ENCODE measurements at regions not wholly inside any gene's neighbourhood (a gene's known extent, or its start where the extent isn't known, plus 50 kb on each side); places are given as distances from the start of the nearest gene placed in this dataset.

DNA sequence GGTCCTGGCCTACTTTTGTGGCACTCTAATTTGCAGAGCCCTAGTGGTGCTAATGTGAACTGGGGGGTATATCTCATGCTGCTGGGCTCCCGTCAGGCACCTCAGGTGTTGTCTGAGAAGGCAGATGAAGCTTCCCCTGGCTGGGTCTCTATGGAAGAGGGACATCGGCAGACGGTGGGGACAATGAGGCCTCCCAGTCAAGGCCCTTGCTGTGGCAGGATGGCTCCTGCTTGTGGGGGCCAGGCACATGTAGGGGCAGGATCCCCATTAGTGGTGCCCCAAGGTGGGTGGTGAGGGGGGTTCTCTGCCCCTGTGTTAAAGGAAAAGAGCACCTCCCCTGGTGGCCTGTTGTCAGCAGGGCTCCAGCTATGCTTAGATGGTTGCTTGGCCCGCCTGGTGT lies 192.8 kb upstream of the S1PR3 start:
- no peak for DNase-seq

DNA sequence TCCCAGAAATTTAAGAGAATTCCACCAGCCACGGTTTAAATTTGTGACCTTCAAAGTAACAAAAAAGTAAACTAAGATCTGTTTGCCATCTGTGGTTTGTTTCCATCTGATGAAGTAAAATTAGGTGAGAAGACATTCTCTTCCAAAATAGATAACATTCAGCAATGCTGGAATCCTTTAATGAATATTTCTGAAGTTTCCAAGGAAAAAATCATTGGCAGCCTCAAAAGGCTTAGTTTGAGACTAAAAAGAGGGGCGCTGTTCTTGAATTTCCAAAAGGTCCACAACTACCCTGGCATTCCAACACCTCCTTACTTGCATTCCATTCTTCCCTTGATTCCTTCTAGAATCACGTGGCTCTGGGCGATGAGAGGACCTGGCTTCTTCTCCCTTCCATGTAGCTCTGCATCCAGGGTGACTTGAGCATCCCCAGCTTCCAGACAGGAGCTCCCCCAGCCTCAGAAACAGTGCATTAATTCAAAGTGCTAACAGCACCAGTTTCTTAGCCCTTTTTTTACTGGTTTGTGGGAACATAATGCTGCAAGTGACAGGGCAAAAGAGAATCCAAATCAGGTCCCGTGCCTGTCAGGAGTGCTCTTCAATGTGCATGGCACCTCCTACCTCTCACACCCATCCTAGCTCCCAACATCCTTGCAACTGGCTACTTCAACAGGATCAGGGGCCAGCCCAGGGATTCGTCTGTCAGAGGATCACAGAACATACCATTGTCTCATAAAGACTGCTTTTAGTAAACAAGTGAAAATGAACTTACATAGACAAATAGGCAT lies 191.5 kb upstream of the S1PR3 start:
- DNase-seq: no peak

DNA sequence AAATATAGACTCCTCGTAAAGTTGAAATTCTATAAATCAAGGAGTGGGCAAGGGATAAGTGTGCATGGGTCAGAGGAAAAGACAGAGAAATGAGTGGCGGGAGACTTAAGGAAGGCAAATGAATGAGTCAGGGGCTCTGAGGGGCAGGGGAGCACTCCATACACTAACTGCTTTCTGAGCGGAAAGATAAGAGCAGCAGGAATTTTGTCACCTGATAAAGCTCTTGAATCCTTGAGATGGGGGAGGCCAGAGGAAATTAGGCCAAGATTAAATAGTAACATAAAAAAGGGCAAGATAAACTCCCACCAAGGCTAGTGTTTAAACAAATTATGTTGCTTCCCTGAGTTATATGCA lies 191.0 kb upstream of the S1PR3 start:
- no peak for DNase-seq

DNA sequence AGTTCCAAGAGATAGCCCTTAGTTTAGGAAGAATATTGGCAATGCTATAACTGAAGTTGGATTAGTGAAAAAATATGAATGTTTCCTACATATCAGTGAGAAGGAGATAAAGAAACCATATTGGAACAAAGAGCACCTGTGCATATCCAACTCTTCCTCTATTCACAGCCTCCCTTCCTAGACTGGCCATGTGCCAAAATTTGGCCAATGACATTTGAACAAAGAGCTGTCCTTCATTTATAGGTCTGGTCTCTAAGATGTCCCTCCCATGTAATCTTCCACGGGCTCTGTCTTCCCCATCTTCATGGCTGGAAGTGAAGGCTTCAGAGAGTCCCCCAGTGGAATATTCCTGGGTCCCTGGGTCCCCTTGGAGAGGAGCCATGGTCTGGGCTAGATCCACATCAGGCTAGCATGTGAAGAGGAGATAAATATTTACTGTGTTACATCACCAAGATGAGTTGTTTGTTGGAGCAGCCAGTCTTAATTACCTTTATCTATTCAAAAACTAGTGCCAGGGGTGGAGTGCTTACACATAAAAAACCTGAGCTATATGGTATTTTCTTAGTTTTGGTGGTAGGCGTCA lies 190.0 kb upstream of the S1PR3 start:
- DNase-seq: no peak

DNA sequence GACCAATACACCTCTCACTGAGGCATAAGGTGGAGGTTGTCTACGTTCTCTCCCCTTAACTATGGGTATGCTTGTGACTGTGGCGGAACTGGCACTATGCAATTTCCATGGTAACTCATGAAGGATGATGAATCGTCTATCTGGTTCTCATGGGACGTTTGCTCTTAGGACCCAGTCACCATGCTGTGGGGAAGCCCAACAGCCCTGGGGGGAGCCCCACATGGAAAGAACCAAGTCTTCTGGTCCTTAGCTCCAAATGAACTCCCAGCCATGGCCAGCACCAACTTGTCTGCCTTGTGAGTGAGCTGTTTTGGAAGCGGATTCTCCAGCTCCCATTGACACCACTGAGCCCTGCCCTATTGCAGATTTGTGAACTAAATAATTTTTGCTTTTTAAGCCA lies 188.7 kb upstream of the S1PR3 start:
- no peak for DNase-seq

DNA sequence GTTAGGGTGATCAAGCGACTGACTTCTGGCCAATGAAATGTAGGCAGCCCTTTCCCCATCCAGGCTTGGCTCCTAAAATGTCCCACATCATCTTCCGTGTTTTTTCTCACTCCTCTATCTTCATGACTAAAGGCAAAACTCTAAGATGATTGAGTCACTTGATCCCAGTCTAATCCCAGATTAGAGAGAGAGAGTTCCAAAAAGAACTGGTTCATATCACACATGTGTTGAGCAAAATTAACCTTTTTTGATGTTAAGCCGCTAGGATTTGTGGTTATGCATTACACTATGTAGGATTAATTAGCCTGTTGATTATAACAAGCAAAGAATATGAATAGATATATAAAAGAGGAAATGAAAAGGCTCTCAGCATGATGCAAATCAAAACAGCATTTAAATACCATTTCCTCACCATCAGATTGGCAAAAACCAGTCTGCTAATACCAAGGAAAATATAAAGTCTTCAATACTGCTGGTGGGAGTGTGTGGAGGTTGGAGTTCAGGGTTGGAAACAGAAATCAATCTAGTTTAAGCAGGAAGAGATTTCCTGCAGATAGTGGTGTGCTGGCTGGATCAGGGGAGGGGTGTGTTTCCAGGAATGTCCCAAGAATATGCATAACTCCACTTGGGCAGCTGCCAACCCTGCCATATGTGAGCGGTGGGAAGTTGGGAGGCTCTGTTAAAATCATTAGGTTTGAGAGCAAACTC lies 187.6 kb upstream of the S1PR3 start:
- no peak for DNase-seq

DNA sequence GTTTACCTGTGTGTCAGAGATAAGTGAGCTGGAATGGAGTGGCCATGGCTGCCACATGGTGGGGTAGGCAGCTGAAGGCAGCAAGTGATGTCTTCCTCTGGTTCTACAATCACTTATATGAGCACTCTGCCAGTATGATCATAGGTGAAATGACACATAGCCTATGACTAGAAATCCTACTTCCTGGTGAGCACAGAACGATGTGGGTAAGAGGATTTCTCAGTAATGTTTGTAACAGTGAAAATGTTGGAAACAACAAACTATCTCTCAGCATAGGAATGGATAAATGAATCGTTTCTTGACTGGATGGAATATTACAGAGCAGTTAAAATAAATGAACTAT lies 187.0 kb upstream of the S1PR3 start:
- DNase-seq: no peak

DNA sequence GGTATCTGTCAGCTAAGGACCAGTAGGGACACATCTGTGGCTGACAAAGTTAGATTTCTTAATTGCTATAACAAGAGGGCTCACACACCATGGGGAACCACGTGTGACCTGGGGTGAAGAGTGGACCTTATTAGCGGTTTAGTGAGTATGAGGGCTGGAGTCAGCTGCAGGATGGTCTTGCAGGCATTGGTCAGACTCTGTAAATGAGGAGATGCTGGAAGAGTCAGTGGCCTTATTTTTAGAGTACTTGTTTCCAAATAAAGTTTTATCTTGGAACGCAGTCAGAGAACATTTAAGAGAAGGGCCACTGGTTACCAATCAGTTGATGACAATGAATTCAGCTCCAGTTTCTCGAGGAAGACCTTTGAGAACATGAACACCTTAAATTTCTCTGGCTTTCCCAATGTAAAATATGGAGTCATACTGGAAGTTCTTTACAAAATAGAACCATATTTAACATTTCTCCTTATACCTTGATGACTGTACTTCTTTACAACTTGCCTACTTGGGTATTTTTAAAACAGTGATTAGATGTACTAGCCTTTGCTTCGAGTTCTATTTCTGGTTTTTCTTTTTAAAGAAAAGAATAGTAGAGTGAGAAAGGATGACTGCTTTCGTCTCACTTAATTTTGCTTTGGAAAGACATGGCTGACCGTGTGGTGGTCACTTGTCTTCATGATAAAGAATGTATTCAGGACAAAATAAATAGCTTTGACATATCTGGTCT lies 185.9 kb upstream of the S1PR3 start:
- no peak for DNase-seq

DNA sequence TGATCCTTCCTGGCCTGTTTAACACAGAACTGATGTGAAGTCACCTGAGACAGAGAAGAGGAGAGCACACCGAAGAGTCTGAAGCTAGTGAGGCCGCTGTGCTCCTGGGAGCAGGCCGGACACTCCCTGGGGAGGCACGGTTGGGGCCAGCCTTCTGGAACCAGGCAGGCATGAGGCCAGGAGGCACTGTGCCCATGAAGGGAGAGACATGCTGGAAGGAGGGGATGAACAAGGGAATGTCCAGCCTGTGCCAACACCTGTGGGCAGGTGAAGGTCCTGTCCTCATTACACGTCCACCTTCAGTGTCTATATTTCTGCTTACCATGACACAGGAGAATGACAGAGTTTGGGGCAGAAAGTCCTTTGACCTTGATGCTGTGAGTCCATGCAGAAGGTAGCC lies 183.8 kb upstream of the S1PR3 start:
- DNase-seq: no peak

DNA sequence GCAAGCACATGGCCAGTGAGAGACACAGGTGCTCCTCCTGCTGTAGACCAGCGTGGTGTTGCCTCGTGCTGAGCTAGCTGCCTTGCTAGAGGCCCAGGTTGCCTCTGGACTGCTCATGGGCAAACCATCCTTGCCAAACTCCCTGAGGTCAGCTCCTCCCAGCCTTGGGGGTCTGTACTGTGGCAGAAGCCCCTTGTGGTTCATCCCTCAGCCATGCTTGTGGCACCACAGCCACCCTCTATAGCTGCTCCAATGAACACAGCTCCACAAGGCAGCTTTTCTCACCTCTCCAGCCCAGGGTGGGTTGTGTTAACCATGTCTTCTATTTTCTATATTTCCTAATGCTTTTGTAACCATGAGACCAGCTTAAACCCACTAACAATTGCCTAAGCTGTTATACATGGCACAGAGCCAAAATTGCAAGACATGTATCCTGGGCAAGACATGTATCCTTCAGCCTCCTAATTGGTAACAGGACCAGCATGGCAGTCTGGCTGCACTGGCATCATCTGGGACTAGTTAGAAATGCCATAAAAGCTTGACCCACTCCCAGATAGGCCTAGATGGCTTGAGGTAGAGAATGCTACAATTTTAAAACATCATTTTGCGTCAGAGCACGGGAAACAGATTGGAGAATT lies 183.1 kb upstream of the S1PR3 start:
- no peak for DNase-seq

DNA sequence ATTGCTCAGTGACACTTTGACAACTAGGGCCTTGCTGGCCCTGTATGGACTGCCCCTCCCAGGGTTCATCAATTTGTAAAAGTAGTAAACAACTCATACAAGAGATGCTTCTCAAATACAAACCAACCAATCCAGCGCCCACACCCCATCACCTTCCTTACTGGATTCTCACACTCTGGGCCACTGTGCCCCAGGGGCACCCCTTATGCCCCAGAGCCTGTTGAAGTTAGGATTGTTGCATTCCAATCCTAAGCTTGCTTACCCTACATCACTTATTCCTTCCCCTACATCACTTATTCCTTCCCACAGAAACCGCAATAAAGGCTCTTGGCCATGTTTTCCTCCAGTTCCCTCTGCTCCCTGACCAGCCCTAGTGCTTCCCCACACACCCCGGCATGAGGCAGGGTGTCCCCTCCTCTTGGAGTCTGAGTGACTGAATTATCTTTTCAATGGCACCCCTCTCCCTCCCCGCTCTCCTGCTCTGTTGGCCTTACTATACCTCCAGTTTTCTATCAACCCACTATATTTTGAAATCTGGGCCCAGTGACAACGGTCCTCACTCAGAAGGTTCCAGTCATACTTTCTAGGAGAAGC lies 182.4 kb upstream of the S1PR3 start:
- DNase-seq: no peak

DNA sequence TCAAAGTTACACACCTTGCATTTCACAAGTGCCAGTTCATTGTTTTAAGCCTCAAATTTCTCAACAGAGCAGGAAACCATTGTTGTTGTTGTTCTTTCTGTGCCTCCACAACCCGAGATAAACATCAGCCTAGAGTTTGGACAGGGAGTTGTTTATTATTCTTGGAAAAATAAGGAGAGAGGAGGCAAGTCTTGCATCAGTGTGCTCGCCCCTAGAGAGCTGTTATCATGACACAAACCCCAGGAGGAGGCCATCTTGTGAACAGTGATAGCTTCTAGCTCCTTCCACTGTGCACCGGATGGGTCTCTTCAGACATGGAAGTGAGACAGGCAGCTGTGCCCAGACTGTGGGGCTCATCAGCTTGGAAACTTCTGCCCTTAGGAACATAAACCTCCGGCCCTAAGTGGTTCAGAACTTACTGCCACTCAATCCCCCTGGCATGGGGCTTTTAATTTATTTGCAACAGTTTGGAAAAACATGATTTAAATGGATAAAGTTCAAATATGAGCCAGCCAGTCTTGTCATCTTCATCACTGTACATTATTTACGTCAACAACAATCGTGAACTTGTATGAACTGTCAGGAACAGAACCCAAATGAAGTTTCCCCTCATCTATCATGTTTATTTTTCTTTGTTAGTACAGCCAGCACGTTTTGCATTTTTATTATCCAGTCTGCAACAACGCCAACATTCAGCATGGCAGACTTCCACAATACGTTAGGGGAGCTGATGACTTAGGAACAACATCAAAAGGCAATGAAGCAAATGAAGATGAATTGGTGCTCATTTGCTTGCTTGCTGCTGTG lies 181.7 kb upstream of the S1PR3 start:
- no peak for DNase-seq

DNA sequence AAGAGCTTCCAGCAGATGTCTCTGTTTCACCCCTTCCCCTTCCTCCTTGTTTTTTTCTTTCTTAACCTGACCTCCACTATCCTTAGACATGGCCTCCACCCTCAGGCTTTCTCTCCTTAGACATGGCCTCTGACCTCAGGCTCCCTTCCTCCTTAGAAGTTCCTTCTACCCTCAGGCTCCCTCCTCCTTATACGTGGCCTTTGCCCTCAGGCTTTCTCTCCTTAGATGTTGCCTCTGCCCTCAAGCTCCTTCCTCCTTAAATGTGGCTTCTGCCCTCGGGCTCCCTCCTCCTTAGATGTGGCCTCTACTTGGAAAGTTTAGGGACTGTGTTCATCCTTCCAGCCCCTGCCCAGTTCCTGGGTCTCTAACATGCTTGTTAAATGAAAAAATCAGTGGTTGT lies 180.4 kb upstream of the S1PR3 start:
- no peak for DNase-seq

DNA sequence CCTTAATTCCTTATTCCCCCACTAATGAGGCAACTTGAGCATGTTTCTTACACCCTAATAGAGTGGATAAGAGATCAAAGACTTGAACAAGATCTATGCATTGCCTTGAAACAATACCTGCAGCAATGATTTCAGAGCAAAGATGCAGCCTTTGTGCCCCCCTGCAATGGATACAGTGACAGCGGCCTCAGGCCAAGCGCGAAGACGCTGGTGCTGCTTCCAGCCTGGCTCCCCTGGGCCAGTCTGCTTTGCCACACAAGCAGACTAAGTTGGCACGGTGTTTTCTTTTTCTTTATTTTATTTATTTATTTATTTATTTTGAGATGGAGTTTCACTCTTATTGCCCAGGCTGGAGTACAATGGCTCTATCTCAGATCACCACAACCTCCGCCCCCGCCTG lies 179.8 kb upstream of the S1PR3 start:
- no peak for DNase-seq

DNA sequence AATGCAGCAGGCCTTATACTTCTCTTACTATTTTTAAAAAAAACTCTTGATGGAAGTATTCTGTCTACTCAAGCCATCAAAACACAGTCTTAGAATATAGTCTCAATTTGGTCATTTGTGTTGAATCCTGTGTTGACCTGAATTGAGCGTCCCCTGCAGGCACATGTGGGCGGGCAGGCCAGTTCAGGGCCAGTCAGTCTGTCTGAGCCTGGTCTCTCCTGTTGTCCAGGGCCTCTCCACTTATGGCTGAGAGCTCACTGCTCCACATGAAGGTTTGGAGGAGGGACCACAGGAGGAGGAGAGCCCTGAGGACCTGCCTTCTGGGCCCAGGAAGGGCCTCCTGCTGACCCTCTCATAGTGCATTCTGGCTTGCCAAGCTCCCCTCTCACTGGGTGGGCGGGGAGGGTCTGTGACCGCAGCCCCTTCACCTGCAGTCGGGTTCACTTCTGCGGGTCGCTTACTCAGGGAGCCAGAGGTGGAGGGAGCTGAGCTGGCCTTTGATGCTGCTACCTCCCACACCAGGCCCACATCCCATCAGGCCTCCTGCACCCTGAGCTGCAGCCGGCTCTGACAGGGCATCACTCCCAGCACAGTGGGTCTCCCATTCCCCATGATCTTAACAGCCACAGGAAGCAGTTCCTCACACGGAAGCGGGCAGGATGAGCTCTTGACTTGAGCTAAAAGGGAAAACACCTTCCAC lies 178.2 kb upstream of the S1PR3 start:
- no peak for DNase-seq

DNA sequence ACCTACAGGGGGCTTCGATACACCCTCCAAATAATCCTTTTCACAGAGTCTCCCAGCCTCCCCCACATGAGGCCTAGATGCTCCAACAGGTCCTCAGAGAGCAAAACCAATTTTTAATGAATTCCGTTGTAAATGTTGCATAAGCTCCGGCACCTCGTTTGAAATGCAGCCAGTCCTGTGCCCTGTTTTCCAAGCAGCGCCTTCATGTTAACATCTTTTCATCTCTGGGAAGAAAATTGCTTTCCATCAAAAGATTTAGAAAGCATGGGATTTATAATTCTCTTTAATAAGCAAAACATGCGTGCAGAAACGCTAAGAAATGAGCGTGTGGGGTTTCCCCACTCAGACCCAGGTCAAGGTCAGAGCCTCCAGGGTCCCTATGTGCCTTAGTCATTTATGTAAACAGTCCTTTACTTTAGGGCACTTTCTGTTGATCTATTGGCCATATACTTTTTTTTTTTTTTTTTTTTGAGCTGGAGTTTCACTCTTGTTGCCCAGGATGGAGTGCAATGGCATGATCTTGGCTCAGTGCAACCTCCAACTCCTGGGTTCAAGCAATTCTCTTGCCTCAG lies 177.5 kb upstream of the S1PR3 start:
- DNase-seq: no peak

DNA sequence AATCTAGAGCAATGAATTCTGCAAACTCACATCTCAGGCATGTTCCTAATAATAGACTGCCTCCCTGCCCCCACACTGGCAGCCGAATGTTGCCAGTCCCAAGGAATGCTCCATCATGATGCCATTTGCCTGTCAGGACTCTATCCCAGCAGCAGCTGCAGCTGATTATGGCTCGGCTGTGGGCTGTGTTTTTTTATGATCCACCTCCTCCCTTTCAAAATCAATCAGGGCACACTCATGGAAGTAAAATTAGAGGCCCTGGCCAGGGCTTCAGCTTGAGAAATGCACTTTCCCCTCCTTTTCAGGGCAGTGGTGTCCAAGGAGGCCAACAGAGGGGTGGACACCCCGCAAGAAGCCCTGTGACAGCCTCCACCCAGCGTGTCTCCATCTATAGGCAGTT lies 176.7 kb upstream of the S1PR3 start:
- no peak for DNase-seq

DNA sequence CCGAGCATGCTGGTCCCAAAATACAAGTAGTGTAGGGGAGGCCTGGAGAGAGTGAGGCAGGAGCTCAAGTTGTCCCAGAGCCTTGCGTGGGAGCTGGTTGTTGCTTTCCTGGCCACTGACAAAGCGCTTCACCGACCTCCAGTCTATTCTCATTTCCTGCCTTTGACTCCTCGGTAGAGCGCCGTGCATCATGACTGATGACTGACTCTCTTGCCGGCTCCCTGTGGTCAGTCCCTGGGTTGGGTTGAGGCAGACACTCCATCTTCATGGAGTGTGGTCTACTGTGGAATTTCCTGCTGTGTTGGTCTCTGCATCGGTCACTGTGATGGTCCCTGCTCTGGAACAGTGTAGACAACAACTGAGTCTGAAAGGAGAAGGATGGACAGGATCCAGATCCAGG lies 175.1 kb upstream of the S1PR3 start:
- DNase-seq: no peak

DNA sequence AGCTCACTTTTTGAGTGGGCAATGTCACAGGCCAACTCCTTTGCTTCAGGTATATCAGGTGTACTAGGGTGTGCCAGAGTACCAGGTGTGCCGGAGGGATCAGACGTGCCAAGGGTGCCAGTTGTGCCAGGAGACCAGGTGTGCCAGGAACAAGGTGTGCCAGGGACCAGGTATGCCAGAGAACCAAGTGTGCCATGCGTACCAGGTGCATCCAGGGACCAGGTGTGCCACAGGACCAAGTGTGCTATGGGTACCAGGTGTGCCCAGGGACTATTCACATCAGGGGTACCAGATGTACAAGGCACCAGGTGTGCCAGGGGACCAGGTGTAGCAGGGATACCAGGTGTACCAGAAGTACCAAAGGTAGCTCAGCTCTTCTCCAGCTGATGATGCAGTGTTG lies 174.7 kb upstream of the S1PR3 start:
- DNase-seq: no peak

DNA sequence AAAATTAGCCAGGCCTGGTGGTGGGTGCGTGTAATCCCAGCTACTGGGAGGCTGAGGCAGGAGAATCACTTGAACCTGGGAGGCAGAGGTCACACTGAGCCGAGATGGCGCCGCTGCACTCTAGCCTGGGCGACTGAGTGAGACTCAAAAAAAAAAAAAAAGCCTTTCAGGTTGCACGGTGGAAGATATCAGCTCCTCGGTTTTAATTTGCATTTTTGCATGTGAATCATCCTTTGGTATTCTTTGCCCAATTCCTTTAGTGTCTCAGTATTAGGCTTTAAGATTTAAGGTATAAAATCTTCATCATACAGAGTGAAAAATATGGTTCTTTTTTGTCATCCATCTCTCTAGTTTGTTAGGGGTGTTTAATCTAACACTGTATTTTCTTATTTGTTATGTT lies 173.6 kb upstream of the S1PR3 start:
- no peak for DNase-seq
